AG04449 (cell line): ENCODE measurements at regions not wholly inside any gene's neighbourhood (a gene's known extent, or its start where the extent isn't known, plus 50 kb on each side); places are given as distances from the start of the nearest gene placed in this dataset.

Source experiments
- CTCF ChIA-PET: fragments of 350-600 bp; formaldehyde crosslinking; extraction: SDS; loops from one replicate; lab custom pipeline; 2021; ENCODE audit warnings: antibody characterized with exemption; lab: Yijun Ruan, JAX
- POLR2A ChIA-PET: fragments of 400-600, 350-600 bp; formaldehyde crosslinking; extraction: SDS; loops from one replicate; lab custom pipeline; 2020; ENCODE audit warnings: antibody characterized with exemption, inconsistent platforms; lab: Yijun Ruan, JAX
- DNase-seq: peaks from one replicate; pipeline ENCODE4 v3.0.0-alpha.2; 2010; ENCODE audit warnings: low read depth, low spot score
- H3K4me3 ChIP-seq: 2 replicates; pipeline ENCODE4 v1.5.1; 2011; ENCODE audit warnings: low read depth, mild to moderate bottlenecking, control low read depth, low read length
- TF ChIP-seq, protein P1 (sequence below): IDR thresholded peaks from one replicate; pipeline ENCODE4 v1.5.1; 2011; ENCODE audit warnings: mild to moderate bottlenecking, moderate library complexity, low read length, control low read depth, inconsistent platforms; ENCODE audit not compliant: insufficient read depth; ENCODE audit errors: missing control alignments

DNA sequence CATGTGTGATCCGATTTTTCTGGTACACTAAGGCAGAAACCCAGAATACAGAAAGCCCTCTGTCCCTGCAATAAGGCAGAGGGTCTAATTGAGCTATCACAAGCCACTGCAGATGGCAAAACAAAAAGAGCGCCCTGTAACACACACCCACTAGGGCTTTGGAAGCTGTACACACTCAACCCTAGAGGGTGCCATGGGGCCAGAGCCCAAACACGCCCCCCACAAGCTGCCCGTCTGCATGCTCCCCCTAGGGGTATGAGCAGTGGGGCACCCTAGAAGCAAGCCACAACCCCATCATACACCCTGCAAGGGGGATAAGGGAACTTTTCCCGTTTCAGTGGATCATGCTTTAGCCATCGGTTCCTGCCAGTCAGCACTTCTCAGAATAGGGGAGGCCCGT lies 62.2 kb upstream of the PDE10A start:
- H3K4me3 ChIP-seq, result no peak overlapping the region
- TF ChIP-seq, protein P1, sequence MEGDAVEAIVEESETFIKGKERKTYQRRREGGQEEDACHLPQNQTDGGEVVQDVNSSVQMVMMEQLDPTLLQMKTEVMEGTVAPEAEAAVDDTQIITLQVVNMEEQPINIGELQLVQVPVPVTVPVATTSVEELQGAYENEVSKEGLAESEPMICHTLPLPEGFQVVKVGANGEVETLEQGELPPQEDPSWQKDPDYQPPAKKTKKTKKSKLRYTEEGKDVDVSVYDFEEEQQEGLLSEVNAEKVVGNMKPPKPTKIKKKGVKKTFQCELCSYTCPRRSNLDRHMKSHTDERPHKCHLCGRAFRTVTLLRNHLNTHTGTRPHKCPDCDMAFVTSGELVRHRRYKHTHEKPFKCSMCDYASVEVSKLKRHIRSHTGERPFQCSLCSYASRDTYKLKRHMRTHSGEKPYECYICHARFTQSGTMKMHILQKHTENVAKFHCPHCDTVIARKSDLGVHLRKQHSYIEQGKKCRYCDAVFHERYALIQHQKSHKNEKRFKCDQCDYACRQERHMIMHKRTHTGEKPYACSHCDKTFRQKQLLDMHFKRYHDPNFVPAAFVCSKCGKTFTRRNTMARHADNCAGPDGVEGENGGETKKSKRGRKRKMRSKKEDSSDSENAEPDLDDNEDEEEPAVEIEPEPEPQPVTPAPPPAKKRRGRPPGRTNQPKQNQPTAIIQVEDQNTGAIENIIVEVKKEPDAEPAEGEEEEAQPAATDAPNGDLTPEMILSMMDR, result no peak
- ChIA-PET CTCF (no interaction called here), POLR2A (no interaction called here)
- DNase-seq, result no peak

DNA sequence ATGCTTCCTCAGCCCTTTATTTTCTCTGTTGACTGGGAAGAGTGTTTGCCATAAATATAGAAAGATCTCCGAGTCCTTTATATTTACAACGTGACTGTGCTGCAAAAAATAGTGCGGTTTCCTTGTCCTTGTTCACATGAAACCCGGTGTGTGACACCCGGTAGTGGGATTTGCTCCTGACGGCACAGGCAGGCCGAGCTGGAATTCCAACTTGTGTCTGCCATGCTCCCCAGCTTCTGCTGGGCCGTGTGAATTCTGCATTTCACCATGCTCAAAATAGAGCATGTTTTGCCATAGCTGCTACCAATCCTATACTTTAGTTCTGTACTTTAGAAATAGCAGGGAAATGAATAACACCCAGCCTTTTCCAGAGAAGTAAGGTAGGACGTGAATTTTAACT lies 60.3 kb upstream of the PDE10A start:
- POLR2A ChIA-PET, result no interaction called here
- CTCF ChIA-PET, result no interaction called here
- TF ChIP-seq, protein P1, result no peak
- no peak for DNase-seq
- no peak overlapping the region for H3K4me3 ChIP-seq

DNA sequence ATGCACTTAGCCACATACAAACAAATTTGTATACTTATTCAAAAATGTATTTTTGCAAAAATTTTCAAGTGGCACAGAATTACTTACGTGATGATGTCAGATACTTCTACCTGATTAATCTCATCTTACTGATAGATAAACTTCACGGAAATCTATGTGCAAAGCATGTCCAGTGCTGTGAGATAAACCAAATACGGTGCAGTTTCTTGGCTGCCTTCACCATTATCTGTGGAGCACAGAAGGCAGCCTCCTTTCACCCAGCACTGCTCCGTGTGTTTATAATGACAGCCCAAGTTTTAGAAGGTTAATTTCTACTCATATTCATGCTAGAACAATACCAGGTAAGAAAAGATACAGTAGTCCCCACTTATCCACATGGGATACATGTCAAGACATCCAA lies 59.0 kb upstream of the PDE10A start:
- TF ChIP-seq, protein P1, result no peak
- no peak overlapping the region for H3K4me3 ChIP-seq
- CTCF ChIA-PET, result no interaction called here
- no peak for DNase-seq
- POLR2A ChIA-PET, result no interaction called here

DNA sequence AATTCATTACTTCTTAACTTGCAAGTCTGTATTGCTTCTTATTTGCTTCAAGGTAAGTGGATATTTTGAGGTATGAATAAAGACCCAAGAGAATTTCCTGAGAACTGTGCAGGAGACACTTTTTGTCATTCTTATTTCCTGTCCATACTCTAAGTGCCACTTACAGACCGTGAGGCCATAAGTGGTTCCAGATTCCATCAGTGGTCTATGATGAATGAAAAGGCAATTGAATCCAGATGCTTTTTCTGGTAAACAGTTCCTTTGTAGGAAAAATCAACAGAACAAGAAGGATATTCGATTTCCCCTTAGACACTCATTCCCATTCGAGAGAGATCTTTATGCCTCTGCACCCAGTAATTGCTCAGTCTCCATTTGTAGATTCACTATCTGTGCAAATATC lies 58.3 kb upstream of the PDE10A start:
- ChIA-PET POLR2A (no interaction called here), CTCF (no interaction called here)
- no peak overlapping the region for H3K4me3 ChIP-seq
- DNase-seq, result no peak
- TF ChIP-seq, protein P1, result no peak

DNA sequence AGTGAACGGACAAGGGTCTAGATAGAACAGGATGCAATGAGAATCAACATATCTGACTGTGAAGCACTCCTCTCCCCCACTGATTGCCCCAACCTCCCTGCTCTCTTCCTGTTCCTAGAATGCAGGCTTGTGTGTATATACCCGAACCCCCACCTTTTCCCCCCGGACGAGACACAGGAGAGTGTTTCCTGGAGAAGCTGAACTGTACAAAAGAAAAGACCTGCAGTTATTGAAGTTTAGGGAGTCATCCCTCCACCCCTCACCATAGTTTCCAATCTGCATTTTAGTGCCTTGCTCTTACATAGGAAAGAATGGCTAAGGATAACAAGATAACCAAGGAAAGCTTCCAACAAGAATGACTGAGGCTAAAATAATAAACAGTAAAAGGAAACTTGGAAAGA lies 55.5 kb upstream of the PDE10A start:
- TF ChIP-seq, protein P1, result no peak
- DNase-seq, result no peak
- no peak overlapping the region for H3K4me3 ChIP-seq
- ChIA-PET CTCF (no interaction called here), POLR2A (no interaction called here)

DNA sequence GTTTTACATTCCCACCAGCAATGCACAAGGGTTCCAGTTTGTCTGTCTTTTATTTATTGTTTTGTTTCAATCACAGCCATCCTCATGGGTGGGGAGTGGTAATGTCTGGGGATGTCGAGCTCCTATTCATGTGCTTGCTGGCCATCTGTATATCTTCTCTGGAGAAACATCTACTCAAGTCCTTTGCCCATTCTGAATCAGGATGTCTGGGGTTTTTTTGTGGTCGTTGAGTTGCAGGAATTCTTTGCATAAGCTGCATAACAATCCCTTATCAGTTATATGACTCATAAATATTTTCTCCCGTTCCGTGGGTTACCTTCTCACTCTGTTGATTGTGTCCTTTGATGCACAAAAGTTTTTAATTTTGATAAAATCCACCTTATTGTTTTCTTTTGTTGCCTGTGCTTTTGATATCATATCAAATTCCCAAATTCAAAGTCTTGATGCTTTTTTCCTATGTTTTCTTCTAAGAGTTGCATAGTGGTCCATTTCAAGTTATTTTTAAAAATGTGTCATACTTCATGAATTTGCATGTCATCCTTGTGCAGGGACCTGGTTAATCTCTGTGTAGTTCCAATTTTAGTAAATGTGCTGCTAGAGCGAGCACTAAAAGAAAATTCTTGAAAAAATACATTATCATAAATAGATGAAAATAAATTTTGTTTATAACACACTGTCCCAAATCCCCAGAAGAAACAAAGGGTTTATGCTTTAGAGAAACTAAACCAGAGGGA lies 54.9 kb upstream of the PDE10A start:
- TF ChIP-seq, protein P1, result no peak
- POLR2A ChIA-PET, result no interaction called here
- CTCF ChIA-PET, result no interaction called here
- H3K4me3 ChIP-seq, result no peak overlapping the region
- DNase-seq, result no peak
